PFSK-1 (cell line): ENCODE measurements at regions not wholly inside any gene's neighbourhood (a gene's known extent, or its start where the extent isn't known, plus 50 kb on each side); places are given as distances from the start of the nearest gene placed in this dataset.

Source experiments
- POLR2AphosphoS5 ChIP-seq: IDR thresholded peaks from 2 replicates; pipeline ENCODE4 v1.6.1; 2012; ENCODE audit warnings: low read depth, mild to moderate bottlenecking, control low read depth, low read length, moderate library complexity
- TF ChIP-seq, protein P1 (sequence below), 2 experiments: IDR thresholded peaks; 2 replicates each; pipeline versions ENCODE4 v1.6.1 to v1.8.0; 2011 to 2012; ENCODE audit warnings: low read depth in 2 of 2, low read length in 2 of 2, control low read depth in 1 of 2, inconsistent platforms in 1 of 2, mild to moderate bottlenecking in 1 of 2, moderate library complexity in 1 of 2; ENCODE audit not compliant: insufficient read depth in 1 of 2

DNA sequence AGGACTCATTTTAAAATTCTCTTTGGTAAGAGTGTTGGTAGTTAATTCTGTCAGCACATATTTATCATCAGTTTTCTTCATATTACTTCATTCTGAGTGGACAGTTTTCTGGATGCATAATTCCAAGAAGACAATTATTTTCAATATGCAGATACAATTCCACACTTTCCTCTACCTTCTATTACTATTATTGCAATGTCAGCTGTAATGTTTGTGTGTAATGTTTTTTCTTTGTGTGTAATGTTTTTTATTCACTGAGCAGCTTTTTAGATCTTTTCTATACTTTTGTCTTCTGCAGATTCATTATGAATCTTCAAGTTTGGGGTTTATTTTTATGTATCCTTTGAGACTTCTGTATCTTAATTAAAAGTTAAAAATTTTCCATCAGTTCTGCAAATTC is 264.0 kb upstream of the VRK2 start:
- no peak for TF ChIP-seq POLR2AphosphoS5
- TF ChIP-seq, protein P1, sequence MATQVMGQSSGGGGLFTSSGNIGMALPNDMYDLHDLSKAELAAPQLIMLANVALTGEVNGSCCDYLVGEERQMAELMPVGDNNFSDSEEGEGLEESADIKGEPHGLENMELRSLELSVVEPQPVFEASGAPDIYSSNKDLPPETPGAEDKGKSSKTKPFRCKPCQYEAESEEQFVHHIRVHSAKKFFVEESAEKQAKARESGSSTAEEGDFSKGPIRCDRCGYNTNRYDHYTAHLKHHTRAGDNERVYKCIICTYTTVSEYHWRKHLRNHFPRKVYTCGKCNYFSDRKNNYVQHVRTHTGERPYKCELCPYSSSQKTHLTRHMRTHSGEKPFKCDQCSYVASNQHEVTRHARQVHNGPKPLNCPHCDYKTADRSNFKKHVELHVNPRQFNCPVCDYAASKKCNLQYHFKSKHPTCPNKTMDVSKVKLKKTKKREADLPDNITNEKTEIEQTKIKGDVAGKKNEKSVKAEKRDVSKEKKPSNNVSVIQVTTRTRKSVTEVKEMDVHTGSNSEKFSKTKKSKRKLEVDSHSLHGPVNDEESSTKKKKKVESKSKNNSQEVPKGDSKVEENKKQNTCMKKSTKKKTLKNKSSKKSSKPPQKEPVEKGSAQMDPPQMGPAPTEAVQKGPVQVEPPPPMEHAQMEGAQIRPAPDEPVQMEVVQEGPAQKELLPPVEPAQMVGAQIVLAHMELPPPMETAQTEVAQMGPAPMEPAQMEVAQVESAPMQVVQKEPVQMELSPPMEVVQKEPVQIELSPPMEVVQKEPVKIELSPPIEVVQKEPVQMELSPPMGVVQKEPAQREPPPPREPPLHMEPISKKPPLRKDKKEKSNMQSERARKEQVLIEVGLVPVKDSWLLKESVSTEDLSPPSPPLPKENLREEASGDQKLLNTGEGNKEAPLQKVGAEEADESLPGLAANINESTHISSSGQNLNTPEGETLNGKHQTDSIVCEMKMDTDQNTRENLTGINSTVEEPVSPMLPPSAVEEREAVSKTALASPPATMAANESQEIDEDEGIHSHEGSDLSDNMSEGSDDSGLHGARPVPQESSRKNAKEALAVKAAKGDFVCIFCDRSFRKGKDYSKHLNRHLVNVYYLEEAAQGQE (IDR thresholded peaks at IDR 0.05; ENCODE audit: insufficient read depth in 1 of 2, low read depth in 2 of 2, low read length in 2 of 2): no peak
